H7 (cell line): ENCODE measurements at regions not wholly inside any gene's neighbourhood (a gene's known extent, or its start where the extent isn't known, plus 50 kb on each side); places are given as distances from the start of the nearest gene placed in this dataset.

Experiments
- DNase-seq: peaks from one replicate; pipeline ENCODE4 v3.0.0; 2012
- H3K27me3 ChIP-seq: 2 replicates; pipeline ENCODE4 v1.6.0; 2011; ENCODE audit warnings: mild to moderate bottlenecking, low read length; ENCODE audit not compliant: control insufficient read depth, insufficient read depth
- H3K36me3 ChIP-seq: replicated peaks from 2 replicates; pipeline ENCODE4 v1.5.1; 2011; ENCODE audit warnings: low read length; ENCODE audit not compliant: control insufficient read depth, insufficient read depth
- H3K4me3 ChIP-seq: 2 replicates; pipeline ENCODE4 v1.5.1; 2011; ENCODE audit warnings: low read depth, mild to moderate bottlenecking, control low read depth, low read length, moderate library complexity; ENCODE audit not compliant: insufficient read depth

GRCh38 chr2:139230881-139231280 lies 450.7 kb upstream of the NXPH2 start:
- H3K36me3 ChIP-seq, result no peaks in the 10 kb centered on the region
- no peaks in the 10 kb centered on the region; the same call in 1 of the 2 replicates for H3K27me3 ChIP-seq
- no peak overlapping the region for H3K4me3 ChIP-seq
- DNase-seq, result no peak

GRCh38 chr2:139228276-139228675 lies 448.1 kb upstream of the NXPH2 start:
- Histone ChIP-seq H3K4me3 (no peak overlapping the region), H3K27me3 (no peaks in the 10 kb centered on the region; the same call in 1 of the 2 replicates), H3K36me3 (no peaks in the 10 kb centered on the region)
- DNase-seq, result no peak

- no peak for DNase-seq
- no peaks in the 10 kb centered on the region for H3K36me3 ChIP-seq
- no peaks in the 10 kb centered on the region; the same call in 1 of the 2 replicates for H3K27me3 ChIP-seq
- H3K4me3 ChIP-seq, result no peak overlapping the region
Measured at GRCh38 chr2:139225961-139226360, 445.8 kb upstream of the NXPH2 start.

- Histone ChIP-seq H3K4me3 (no peak overlapping the region), H3K27me3 (no peaks in the 10 kb centered on the region), H3K36me3 (no peaks in the 10 kb centered on the region)
- no peak for DNase-seq
Measured at GRCh38 chr2:139218181-139218580, 438.0 kb upstream of the NXPH2 start.

GRCh38 chr2:139217641-139218040 lies 437.5 kb upstream of the NXPH2 start:
- Histone ChIP-seq H3K4me3 (no peak overlapping the region), H3K27me3 (no peaks in the 10 kb centered on the region), H3K36me3 (no peaks in the 10 kb centered on the region)
- DNase-seq, result no peak

- no peaks in the 10 kb centered on the region for H3K27me3 ChIP-seq
- H3K4me3 ChIP-seq, result no peak overlapping the region
- DNase-seq, result no peak
Measured at GRCh38 chr2:139216435-139216834, 436.2 kb upstream of the NXPH2 start.

GRCh38 chr2:139214801-139215200 lies 434.6 kb upstream of the NXPH2 start:
- no peak overlapping the region for H3K4me3 ChIP-seq
- no peak for DNase-seq
- H3K36me3 ChIP-seq, result no peaks in the 10 kb centered on the region
- no peaks in the 10 kb centered on the region for H3K27me3 ChIP-seq

More at GRCh38 chr2:139216435-139216834, 436.2 kb upstream of the NXPH2 start:
- H3K36me3 ChIP-seq, result no peaks in the 10 kb centered on the region

GRCh38 chr2:139209586-139209985 lies 429.4 kb upstream of the NXPH2 start:
- no peak overlapping the region for H3K4me3 ChIP-seq
- H3K27me3 ChIP-seq, result no peaks in the 10 kb centered on the region
- DNase-seq, result no peak
- H3K36me3 ChIP-seq, result no peaks in the 10 kb centered on the region

GRCh38 chr2:139201516-139201915 lies 421.3 kb upstream of the NXPH2 start:
- no peaks in the 10 kb centered on the region for H3K36me3 ChIP-seq
- no peak overlapping the region for H3K4me3 ChIP-seq
- H3K27me3 ChIP-seq, result no peaks in the 10 kb centered on the region
- no peak for DNase-seq

GRCh38 chr2:139196754-139197153 lies 416.6 kb upstream of the NXPH2 start:
- Histone ChIP-seq H3K4me3 (no peak overlapping the region), H3K27me3 (no peaks in the 10 kb centered on the region), H3K36me3 (no peaks in the 10 kb centered on the region)
- no peak for DNase-seq

- DNase-seq, result no peak
- no peak overlapping the region for H3K4me3 ChIP-seq
- no peaks in the 10 kb centered on the region for H3K36me3 ChIP-seq
- no peaks in the 10 kb centered on the region for H3K27me3 ChIP-seq
Measured at GRCh38 chr2:139194546-139194945, 414.4 kb upstream of the NXPH2 start.

GRCh38 chr2:139177041-139177440 lies 396.9 kb upstream of the NXPH2 start:
- no peaks in the 10 kb centered on the region for H3K36me3 ChIP-seq
- no peak overlapping the region for H3K4me3 ChIP-seq
- no peaks in the 10 kb centered on the region for H3K27me3 ChIP-seq
- no peak for DNase-seq

- DNase-seq, result no peak
- no peaks in the 10 kb centered on the region for H3K27me3 ChIP-seq
- no peaks in the 10 kb centered on the region for H3K36me3 ChIP-seq
- H3K4me3 ChIP-seq, result no peak overlapping the region
Measured at GRCh38 chr2:139175510-139175909, 395.3 kb upstream of the NXPH2 start.

- Histone ChIP-seq H3K36me3 (no peaks in the 10 kb centered on the region), H3K27me3 (no peaks in the 10 kb centered on the region), H3K4me3 (no peak overlapping the region)
- no peak for DNase-seq
Measured at GRCh38 chr2:139170406-139170805, 390.2 kb upstream of the NXPH2 start.

- Histone ChIP-seq H3K27me3 (no peaks in the 10 kb centered on the region), H3K36me3 (no peaks in the 10 kb centered on the region), H3K4me3 (no peak overlapping the region)
- no peak for DNase-seq
Measured at GRCh38 chr2:139165601-139166000, 385.4 kb upstream of the NXPH2 start.

- H3K36me3 ChIP-seq, result no peaks in the 10 kb centered on the region
- H3K27me3 ChIP-seq, result no peaks in the 10 kb centered on the region
- no peak for DNase-seq
- H3K4me3 ChIP-seq, result no peak overlapping the region
Measured at GRCh38 chr2:139165041-139165440, 384.9 kb upstream of the NXPH2 start.
